ENCODE measurements at regions not wholly inside any gene's neighbourhood (a gene's known extent, or its start where the extent isn't known, plus 50 kb on each side); places are given as distances from the start of the nearest gene placed in this dataset.

- Mint-ChIP-seq H3K27me3 (ENCODE audit: unreplicated experiment) (no peaks in the 10 kb centered on the region), H3K36me3 (ENCODE audit: unreplicated experiment) (no peaks in the 10 kb centered on the region), H3K9me3 (ENCODE audit: unreplicated experiment) (no peaks in the 10 kb centered on the region), H3K4me1 (ENCODE audit: low read depth, unreplicated experiment) (no peaks in the 10 kb centered on the region), H3K27ac (ENCODE audit: unreplicated experiment) (no peak overlapping the region), H3K4me3 (ENCODE audit: unreplicated experiment) (no peak overlapping the region)
- TF ChIP-seq, protein P1, sequence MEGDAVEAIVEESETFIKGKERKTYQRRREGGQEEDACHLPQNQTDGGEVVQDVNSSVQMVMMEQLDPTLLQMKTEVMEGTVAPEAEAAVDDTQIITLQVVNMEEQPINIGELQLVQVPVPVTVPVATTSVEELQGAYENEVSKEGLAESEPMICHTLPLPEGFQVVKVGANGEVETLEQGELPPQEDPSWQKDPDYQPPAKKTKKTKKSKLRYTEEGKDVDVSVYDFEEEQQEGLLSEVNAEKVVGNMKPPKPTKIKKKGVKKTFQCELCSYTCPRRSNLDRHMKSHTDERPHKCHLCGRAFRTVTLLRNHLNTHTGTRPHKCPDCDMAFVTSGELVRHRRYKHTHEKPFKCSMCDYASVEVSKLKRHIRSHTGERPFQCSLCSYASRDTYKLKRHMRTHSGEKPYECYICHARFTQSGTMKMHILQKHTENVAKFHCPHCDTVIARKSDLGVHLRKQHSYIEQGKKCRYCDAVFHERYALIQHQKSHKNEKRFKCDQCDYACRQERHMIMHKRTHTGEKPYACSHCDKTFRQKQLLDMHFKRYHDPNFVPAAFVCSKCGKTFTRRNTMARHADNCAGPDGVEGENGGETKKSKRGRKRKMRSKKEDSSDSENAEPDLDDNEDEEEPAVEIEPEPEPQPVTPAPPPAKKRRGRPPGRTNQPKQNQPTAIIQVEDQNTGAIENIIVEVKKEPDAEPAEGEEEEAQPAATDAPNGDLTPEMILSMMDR (IDR thresholded peaks at IDR 0.05; ENCODE audit: partially characterized antibody, unreplicated experiment), result no peak
- no peak for DNase-seq
Observed at GRCh38 chr5:8230868-8231267, 361.9 kb downstream of the MTRR start.

DNA sequence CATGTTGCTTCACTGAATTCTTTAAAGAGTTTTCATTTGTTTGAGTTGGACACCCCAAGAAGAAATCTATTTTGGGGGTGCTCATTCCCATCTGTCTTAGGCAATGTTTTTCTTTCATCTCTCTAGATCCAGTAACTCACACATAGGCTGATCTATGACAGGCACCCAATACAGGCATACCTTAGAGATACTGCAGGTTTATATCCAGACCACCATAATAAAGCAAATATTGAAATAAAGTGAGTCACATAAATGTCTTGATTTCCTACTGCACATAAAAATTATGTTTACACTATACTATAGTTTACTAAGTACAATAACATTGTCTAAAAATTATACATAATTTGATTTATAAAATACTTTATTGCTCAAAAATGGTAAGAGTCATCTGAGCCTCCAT lies 364.5 kb downstream of the MTRR start:
- no peak overlapping the region for H3K27ac Mint-ChIP-seq (ENCODE audit: unreplicated experiment)
- H3K27me3 Mint-ChIP-seq (ENCODE audit: unreplicated experiment), result no peaks in the 10 kb centered on the region
- no peak overlapping the region for H3K4me3 Mint-ChIP-seq (ENCODE audit: unreplicated experiment)
- TF ChIP-seq, protein P1 (IDR thresholded peaks at IDR 0.05; ENCODE audit: partially characterized antibody, unreplicated experiment), result no peak
- peaks cover 2% of the 10 kb centered on the region for H3K4me1 Mint-ChIP-seq (ENCODE audit: low read depth, unreplicated experiment)
- no peak for DNase-seq
- H3K36me3 Mint-ChIP-seq (ENCODE audit: unreplicated experiment), result no peaks in the 10 kb centered on the region
- H3K9me3 Mint-ChIP-seq (ENCODE audit: unreplicated experiment), result no peaks in the 10 kb centered on the region

- TF ChIP-seq, protein P1 (IDR thresholded peaks at IDR 0.05; ENCODE audit: partially characterized antibody, unreplicated experiment), result no peak
- no peak overlapping the region for H3K4me3 Mint-ChIP-seq (ENCODE audit: unreplicated experiment)
Observed at GRCh38 chr5:8234179-8234770, 365.3 kb downstream of the MTRR start.

DNA sequence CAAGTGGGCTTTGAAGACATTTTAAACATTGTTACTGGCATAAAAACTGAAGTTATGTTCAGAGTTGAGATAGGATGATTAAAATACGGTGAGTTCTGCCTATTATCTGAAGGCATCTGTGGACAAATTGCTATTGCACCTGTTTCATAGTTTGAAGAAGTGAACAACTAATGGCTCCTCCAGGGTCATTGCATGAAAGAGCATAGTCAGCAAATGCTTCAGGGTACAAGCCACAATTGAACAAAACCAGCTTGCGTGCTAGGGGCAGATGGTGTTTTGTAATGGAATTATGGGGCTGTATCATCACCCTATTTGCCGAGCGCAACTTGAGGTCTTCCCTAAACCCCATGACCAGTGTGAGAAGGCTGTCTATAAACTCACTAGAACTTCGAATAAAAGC lies 369.1 kb downstream of the MTRR start:
- Mint-ChIP-seq H3K27ac (ENCODE audit: unreplicated experiment) (no peak overlapping the region), H3K36me3 (ENCODE audit: unreplicated experiment) (no peaks in the 10 kb centered on the region), H3K4me1 (ENCODE audit: low read depth, unreplicated experiment) (peaks cover 8% of the 10 kb centered on the region), H3K9me3 (ENCODE audit: unreplicated experiment) (no peaks in the 10 kb centered on the region), H3K4me3 (ENCODE audit: unreplicated experiment) (no peak overlapping the region), H3K27me3 (ENCODE audit: unreplicated experiment) (no peaks in the 10 kb centered on the region)
- no peak for DNase-seq
- TF ChIP-seq, protein P1 (IDR thresholded peaks at IDR 0.05; ENCODE audit: partially characterized antibody, unreplicated experiment), result no peak

More at GRCh38 chr5:8234179-8234770, 365.3 kb downstream of the MTRR start:
- Mint-ChIP-seq H3K9me3 (ENCODE audit: unreplicated experiment) (no peaks in the 10 kb centered on the region), H3K27me3 (ENCODE audit: unreplicated experiment) (no peaks in the 10 kb centered on the region), H3K36me3 (ENCODE audit: unreplicated experiment) (no peaks in the 10 kb centered on the region), H3K27ac (ENCODE audit: unreplicated experiment) (no peak overlapping the region), H3K4me1 (ENCODE audit: low read depth, unreplicated experiment) (peaks cover 4% of the 10 kb centered on the region)
- DNase-seq, result no peak

GRCh38 chr5:8239198-8239597 lies 370.2 kb downstream of the MTRR start:
- Mint-ChIP-seq H3K27ac (ENCODE audit: unreplicated experiment) (no peak overlapping the region), H3K4me3 (ENCODE audit: unreplicated experiment) (no peak overlapping the region), H3K27me3 (ENCODE audit: unreplicated experiment) (no peaks in the 10 kb centered on the region), H3K4me1 (ENCODE audit: low read depth, unreplicated experiment) (peaks cover 8% of the 10 kb centered on the region), H3K36me3 (ENCODE audit: unreplicated experiment) (peaks cover 2% of the 10 kb centered on the region), H3K9me3 (ENCODE audit: unreplicated experiment) (no peaks in the 10 kb centered on the region)
- TF ChIP-seq, protein P1 (IDR thresholded peaks at IDR 0.05; ENCODE audit: partially characterized antibody, unreplicated experiment), result no peak
- DNase-seq, result no peak
